RWPE1 (cell line): ENCODE measurements at regions not wholly inside any gene's neighbourhood (a gene's known extent, or its start where the extent isn't known, plus 50 kb on each side); places are given as distances from the start of the nearest gene placed in this dataset.

Experiments used
- CTCF ChIA-PET: fragments of 350-600 bp; sonication (Branson Sonifier 250); formaldehyde crosslinking; extraction: SDS; loops from one replicate; lab custom pipeline; 2021; lab: Yijun Ruan, JAX
- POLR2A ChIA-PET: fragments of 400-600 bp; formaldehyde crosslinking; extraction: SDS; loops from one replicate; lab custom pipeline; 2020; ENCODE audit warnings: antibody characterized with exemption; ENCODE audit not compliant: low non-redundant PET; lab: Yijun Ruan, JAX
- DNase-seq: peaks from one replicate; pipeline ENCODE4 v3.0.0; 2012; ENCODE audit warnings: low spot score
- H3K27ac ChIP-seq: fragments of 450-650 bp; 2 replicates; pipeline ENCODE4 v1.5.1; 2017
- TF ChIP-seq, protein P1 (sequence below): fragments of 450-650 bp; conservative IDR thresholded peaks from 2 replicates; pipeline ENCODE4 v1.5.1; 2017; ENCODE audit warnings: low read depth, mild to moderate bottlenecking

DNA sequence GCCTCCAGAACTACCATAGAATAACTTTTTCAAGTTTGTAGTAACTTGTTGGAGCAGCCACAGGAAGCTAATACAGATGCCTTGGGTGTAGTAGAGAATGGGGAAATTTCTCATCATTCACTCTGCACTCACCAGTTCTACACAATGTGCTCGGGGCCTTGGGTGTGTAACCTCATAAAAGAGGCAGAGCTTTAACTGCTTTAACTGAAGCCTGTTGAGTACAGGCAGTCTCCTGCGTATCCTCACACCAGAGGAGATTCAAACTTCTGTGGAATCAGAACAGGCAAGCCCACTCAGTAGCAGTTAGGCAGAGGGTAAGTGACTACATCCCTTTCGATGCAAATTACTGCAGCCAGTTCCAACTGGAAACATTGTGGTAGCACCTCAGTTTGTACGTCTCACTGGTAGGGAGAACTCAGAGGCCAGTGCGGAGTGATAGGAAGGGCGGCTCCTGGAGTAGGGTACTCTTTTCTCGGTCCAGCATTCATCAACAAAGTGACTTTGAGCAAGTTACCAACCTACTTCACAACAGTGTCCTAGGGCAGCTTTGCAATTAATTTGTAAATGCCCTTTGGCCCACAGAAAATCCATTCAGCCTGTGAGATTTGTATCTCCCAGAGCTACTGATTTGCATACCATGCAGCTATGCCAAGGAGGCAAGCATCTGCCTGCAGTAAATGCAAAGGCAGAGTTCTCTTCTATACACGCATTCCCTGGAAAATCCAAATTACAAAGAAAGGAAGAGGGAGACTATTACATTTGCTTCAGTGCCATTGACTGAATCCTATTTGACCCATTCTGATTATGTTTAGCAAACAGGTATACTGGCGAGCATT, 904.3 kb downstream of the DIAPH3 start:
- no peak overlapping the region for H3K27ac ChIP-seq
- CTCF ChIA-PET, result no interaction called here
- POLR2A ChIA-PET, result no interaction called here
- TF ChIP-seq, protein P1, sequence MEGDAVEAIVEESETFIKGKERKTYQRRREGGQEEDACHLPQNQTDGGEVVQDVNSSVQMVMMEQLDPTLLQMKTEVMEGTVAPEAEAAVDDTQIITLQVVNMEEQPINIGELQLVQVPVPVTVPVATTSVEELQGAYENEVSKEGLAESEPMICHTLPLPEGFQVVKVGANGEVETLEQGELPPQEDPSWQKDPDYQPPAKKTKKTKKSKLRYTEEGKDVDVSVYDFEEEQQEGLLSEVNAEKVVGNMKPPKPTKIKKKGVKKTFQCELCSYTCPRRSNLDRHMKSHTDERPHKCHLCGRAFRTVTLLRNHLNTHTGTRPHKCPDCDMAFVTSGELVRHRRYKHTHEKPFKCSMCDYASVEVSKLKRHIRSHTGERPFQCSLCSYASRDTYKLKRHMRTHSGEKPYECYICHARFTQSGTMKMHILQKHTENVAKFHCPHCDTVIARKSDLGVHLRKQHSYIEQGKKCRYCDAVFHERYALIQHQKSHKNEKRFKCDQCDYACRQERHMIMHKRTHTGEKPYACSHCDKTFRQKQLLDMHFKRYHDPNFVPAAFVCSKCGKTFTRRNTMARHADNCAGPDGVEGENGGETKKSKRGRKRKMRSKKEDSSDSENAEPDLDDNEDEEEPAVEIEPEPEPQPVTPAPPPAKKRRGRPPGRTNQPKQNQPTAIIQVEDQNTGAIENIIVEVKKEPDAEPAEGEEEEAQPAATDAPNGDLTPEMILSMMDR, result no peak
- DNase-seq, result no peak

DNA sequence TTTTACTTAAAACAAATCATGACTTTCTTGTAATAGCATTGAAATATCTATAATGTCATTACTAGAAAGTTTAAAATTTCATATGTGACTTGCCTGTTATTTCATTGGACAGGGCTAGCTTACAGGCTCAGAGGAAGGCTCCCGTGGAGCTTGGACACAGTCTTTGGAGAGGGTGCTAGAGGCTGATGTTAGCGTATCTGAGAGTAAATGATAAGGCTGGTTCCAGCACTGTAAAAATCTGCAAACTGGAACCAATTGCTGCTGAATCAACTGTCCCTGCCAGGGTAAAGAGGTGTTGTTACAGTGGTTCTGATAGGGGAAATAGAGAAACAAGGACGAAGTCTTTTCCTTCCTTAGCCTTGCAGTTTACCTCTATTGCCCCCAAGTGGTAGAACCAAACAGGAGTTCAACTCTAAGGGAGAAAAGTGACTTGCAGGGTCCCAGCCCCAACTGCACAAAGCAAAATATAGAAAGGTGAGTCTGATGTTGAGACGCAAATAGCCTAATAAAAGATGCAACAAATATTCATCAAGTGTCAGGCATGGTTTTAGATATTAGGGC, 901.7 kb downstream of the DIAPH3 start:
- ChIA-PET CTCF (interaction anchor here (0.5 to 0.7 kb wide), 3 partner anchors 220 to 422 kb away, joined by 3 read pairs; no protein-coding TSS in a partner anchor), POLR2A (no interaction called here)
- no peak overlapping the region for H3K27ac ChIP-seq
- TF ChIP-seq, protein P1, result no peak
- DNase-seq, result no peak

DNA sequence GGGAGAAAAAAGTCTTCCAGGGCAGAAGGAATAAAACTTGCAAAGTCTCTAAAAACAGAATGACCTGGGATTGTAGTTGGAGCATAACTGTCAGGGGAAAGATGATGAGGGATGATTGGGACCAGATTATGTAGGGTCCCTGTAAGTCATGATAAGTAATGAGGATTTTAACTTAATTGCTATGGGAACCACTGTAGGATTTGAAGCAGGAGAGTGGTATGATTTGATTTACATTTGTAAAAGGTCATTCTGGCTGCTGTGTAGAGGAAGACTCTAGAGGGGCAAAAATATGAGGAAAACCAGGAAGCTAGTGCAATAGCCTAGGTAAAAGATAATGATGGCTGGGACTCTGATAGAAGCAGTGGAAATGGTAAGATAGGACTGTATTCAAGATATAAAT, 900.2 kb downstream of the DIAPH3 start:
- TF ChIP-seq, protein P1, result no peak

DNA sequence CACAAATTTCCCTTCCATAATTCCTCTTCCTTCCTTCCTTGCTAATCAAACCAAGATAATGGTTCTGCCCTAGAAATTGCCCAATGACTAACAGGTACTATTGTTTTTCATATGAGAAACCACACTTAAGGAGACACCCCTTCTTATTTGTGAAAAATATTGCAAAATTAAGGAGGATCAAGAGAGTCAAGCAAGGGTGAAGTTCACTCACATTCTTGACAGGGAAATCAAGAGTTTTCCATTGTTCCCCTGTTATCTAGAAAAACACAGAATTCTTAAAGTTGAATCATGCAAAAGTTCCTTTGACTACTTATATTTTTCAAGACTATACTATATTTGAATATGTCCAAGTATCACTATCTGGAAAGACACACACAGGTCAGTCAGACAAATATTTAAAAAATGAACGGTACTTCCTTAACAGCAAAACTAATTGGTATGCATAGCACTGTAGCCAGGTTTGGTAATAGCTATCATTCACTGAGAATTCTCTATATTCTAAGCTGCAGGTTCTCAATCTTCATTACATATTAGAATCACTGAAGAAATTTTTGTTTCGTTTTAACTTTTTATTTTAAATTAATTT, 897.2 kb downstream of the DIAPH3 start:
- TF ChIP-seq, protein P1, result no peak
- POLR2A ChIA-PET, result no interaction called here
- CTCF ChIA-PET, result no interaction called here

More for the DNA sequence above, 900.2 kb downstream of the DIAPH3 start:
- H3K27ac ChIP-seq, result no peak overlapping the region
- ChIA-PET CTCF (no interaction called here), POLR2A (no interaction called here)
- no peak for DNase-seq

DNA sequence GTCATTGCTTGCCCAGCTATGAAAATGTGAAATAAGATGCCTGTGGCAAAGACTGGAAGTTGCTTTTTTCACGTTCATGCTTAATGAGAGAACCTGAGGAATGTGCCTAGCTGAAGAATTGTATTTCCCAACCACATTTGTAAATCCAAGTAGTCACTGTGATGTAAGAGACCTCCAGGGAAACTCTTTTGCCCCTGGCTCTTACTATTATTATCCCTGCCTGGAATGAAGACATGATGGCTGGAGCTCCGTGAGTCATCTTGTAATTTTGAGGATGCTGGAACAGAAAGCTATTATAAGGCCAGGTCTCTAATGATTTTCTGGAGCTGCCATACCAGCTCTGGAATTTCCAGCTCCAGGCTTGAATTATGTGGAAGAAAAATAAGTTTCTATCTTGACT, 894.3 kb downstream of the DIAPH3 start:
- CTCF ChIA-PET, result interaction anchor here (0.6 kb wide), 1 partner anchor 1040 kb away, joined by 3 read pairs; no protein-coding TSS in a partner anchor
- H3K27ac ChIP-seq, result no peak overlapping the region
- TF ChIP-seq, protein P1, result no peak
- peak; percentile 31 for DNase-seq
- POLR2A ChIA-PET, result no interaction called here

More for the DNA sequence above, 897.2 kb downstream of the DIAPH3 start:
- no peak for DNase-seq
- H3K27ac ChIP-seq, result no peak overlapping the region

DNA sequence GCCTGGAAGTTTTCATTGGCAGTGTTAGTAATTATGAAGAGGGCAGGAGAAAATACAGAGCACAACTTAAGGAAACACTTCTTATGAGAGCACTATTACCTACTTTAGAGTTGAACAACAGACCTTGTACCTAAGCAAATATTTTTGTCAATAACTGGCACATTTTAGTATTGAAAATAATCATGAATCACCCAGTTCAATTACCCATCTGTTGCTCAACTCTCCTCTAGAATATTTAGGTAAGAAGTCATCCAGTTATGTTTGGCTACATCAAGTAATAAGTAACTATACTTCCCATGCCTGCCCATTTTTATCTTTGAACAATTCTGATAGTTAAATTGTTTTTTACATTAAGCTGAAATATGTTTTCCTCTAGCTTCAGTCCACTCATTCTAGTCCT, 893.4 kb downstream of the DIAPH3 start:
- DNase-seq, result no peak
- ChIA-PET CTCF (no interaction called here), POLR2A (no interaction called here)
- H3K27ac ChIP-seq, result no peak overlapping the region
- TF ChIP-seq, protein P1, result no peak
